ENCODE measurements at regions not wholly inside any gene's neighbourhood (a gene's known extent, or its start where the extent isn't known, plus 50 kb on each side); places are given as distances from the start of the nearest gene placed in this dataset.

DNA sequence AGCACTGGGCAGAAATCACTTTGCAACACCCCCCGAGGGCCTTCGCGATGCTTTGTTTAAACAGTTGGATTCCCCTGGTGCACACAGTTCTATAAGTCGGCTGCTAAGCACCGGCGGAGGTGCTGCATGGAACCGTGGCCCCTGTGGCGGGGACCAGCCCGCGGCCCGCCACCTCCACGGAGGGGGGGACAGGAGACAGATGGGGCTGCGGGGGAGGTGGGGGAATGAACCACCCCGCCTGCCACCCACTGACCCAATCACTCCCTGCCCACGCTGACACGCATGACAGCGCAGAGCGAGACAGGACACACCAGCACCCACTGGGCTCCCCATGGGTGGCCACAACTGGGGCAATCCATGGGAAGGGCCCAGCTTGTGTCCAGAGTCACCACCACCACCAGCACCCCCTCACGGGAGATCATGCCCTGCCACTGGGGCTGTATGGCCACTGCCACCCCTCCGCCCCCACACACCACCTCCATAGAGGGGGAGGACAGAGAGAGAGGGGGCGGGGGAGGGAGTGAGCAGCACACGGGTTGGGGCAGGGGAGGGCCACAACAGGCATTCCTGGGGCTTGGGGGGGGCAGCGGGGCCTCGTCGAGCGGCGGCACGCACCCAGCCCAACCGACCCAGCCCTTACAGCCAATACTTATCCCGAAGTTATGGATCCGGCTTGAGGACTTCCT is 118.3 kb upstream of the ANKRD30BL start:
- in situ Hi-C loops (cut with MboI) (no loop called here), intact Hi-C loops (cut with micrococcal nuclease; ENCODE audit: unreplicated experiment) (no loop called here)
- Histone ChIP-seq H3K9me3 (replicated peaks; ENCODE audit: control insufficient read depth, insufficient read depth, low read length) (no peaks in the 10 kb centered on the region; the same call in 2 of the 3 replicates), H2AFZ (ENCODE audit: control insufficient read depth, low read depth, low read length) (no peak overlapping the region), H3K36me3 (ENCODE audit: control insufficient read depth in 2 of 2, insufficient read depth in 2 of 2, low read length in 1 of 2) (no peaks in the 10 kb centered on the region), H3K27ac (ENCODE audit: control insufficient read depth, insufficient read depth) (no peak overlapping the region), H4K20me1 (ENCODE audit: control insufficient read depth, insufficient read depth) (no peaks in the 10 kb centered on the region), H3K27me3 (replicated peaks in 1 of 2; ENCODE audit: control insufficient read depth in 2 of 2, insufficient read depth in 2 of 2, low read length in 1 of 2) (no peaks in the 10 kb centered on the region), H3K4me1 (ENCODE audit: control insufficient read depth, insufficient read depth, low read length) (no peaks in the 10 kb centered on the region), H3K79me2 (ENCODE audit: control insufficient read depth, insufficient read depth, low read length) (no peaks in the 10 kb centered on the region), H3K4me3 (no peak overlapping the region), H3K9ac (ENCODE audit: control insufficient read depth, insufficient read depth, low read length) (no peak overlapping the region), H3K4me2 (ENCODE audit: control insufficient read depth, insufficient read depth) (no peak overlapping the region)
- no peak for TF ChIP-seq ZBTB11 (CRISPR knock-in tag; IDR thresholded peaks at IDR 0.05)
- TF ChIP-seq CREM (IDR thresholded peaks at IDR 0.05; ENCODE audit: low read depth) = no peak
- TF ChIP-seq PRDM15 (CRISPR knock-in tag; IDR thresholded peaks at IDR 0.05) = no peak
- TF ChIP-seq KAT2A (conservative IDR thresholded peaks at IDR 0.05; ENCODE audit: control insufficient read depth, low read depth, low read length) = no peak
- no peak for TF ChIP-seq TCF3 (IDR thresholded peaks at IDR 0.05; ENCODE audit: borderline replicate concordance, insufficient read depth, low read depth, low read length)
- no peak for TF ChIP-seq BACH1 (IDR thresholded peaks at IDR 0.05; ENCODE audit: borderline replicate concordance)
- TF ChIP-seq GABPA (IDR thresholded peaks at IDR 0.05; ENCODE audit: low read depth) = no peak
- no peak for TF ChIP-seq STAT3 (IDR thresholded peaks at IDR 0.05; ENCODE audit: low read depth, low read length)
- no peak for TF ChIP-seq SP1 (IDR thresholded peaks at IDR 0.05; ENCODE audit: low read depth, low read length)
- no peak for TF ChIP-seq LARP7 (IDR thresholded peaks at IDR 0.05)
- no peak for TF ChIP-seq NFYA (IDR thresholded peaks at IDR 0.05; ENCODE audit: borderline replicate concordance, low read depth, low read length)
- TF ChIP-seq CBFB (IDR thresholded peaks at IDR 0.05; ENCODE audit: low read depth) = no peak
- no peak for TF ChIP-seq SREBF2 (IDR thresholded peaks at IDR 0.05; ENCODE audit: low read length)
- TF ChIP-seq, protein P1, sequence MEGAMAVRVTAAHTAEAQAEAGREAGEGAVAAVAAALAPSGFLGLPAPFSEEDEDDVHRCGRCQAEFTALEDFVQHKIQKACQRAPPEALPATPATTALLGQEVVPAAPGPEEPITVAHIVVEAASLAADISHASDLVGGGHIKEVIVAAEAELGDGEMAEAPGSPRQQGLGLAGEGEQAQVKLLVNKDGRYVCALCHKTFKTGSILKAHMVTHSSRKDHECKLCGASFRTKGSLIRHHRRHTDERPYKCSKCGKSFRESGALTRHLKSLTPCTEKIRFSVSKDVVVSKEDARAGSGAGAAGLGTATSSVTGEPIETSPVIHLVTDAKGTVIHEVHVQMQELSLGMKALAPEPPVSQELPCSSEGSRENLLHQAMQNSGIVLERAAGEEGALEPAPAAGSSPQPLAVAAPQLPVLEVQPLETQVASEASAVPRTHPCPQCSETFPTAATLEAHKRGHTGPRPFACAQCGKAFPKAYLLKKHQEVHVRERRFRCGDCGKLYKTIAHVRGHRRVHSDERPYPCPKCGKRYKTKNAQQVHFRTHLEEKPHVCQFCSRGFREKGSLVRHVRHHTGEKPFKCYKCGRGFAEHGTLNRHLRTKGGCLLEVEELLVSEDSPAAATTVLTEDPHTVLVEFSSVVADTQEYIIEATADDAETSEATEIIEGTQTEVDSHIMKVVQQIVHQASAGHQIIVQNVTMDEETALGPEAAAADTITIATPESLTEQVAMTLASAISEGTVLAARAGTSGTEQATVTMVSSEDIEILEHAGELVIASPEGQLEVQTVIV (IDR thresholded peaks at IDR 0.05; ENCODE audit: borderline replicate concordance, partially characterized antibody) = no peak
- no peak for TF ChIP-seq SUZ12 (IDR thresholded peaks at IDR 0.05; ENCODE audit: unreplicated experiment)
- WGBS (ENCODE audit: insufficient coverage, insufficient replicate concordance, low lambda C conversion rate, missing lambda C conversion rate) = 81% methylated on average over 21 of the region's 31 CpGs
- BruUV-seq (replicated peaks) = no TSS peak
- CTCF ChIA-PET = no interaction called here
- RAD21 ChIA-PET (ENCODE audit: unreplicated experiment) = no interaction called here
- no peak for ATAC-seq
- POLR2A ChIA-PET = no interaction called here
- no peak for FAIRE-seq
- no peak for DNase-seq (ENCODE audit: low read depth, low spot score)
- SMC1A ChIA-PET (ENCODE audit: uncharacterized antibody, unreplicated experiment) = no interaction called here

Data from GM12878 (cell line).